Uterus (tissue), 2 donors: ENCODE measurements at regions not wholly inside any gene's neighbourhood (a gene's known extent, or its start where the extent isn't known, plus 50 kb on each side); places are given as distances from the start of the nearest gene placed in this dataset.

Experiments
- POLR2A ChIP-seq, 2 donors: fragments of 450-650 bp; IDR thresholded peaks; one replicate each; pipeline ENCODE4 v1.6.1; 2016; ENCODE audit warnings: antibody characterized with exemption in 2 of 2, mild to moderate bottlenecking in 1 of 2, moderate library complexity in 1 of 2
- TF ChIP-seq, protein P1 (sequence below), 4 experiments: fragments of 200-600 bp in 2 of 4; fragments of 450-650 bp in 2 of 4; sonication (generic) in 2 of 4; IDR thresholded peaks; one replicate each; pipeline ENCODE4 v1.5.1; 2016 to 2019; ENCODE audit warnings: antibody characterized with exemption in 4 of 4, mild to moderate bottlenecking in 2 of 4, moderate library complexity in 1 of 4

DNA sequence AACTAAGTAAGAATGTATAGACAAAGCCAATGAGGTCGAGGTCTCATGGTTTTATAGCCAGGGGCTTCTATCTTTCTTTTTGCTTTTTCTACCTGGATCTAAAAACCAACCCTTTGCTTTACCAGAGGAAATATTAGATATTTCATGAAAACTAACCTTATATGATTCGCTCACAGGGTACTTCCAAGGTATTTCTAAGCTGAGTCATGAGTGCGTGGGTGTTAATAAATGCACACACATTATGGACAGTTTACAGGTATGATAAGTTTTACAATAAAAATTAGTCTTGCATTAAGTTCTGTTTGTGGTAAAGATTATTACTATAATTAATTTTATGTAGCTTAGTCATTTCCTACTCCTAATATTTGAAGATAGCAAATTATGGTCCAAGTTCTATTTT is 217.2 kb downstream of the CHRM3 start:
- TF ChIP-seq POLR2A (IDR thresholded peaks at IDR 0.05): no peak
- TF ChIP-seq, protein P1, sequence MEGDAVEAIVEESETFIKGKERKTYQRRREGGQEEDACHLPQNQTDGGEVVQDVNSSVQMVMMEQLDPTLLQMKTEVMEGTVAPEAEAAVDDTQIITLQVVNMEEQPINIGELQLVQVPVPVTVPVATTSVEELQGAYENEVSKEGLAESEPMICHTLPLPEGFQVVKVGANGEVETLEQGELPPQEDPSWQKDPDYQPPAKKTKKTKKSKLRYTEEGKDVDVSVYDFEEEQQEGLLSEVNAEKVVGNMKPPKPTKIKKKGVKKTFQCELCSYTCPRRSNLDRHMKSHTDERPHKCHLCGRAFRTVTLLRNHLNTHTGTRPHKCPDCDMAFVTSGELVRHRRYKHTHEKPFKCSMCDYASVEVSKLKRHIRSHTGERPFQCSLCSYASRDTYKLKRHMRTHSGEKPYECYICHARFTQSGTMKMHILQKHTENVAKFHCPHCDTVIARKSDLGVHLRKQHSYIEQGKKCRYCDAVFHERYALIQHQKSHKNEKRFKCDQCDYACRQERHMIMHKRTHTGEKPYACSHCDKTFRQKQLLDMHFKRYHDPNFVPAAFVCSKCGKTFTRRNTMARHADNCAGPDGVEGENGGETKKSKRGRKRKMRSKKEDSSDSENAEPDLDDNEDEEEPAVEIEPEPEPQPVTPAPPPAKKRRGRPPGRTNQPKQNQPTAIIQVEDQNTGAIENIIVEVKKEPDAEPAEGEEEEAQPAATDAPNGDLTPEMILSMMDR (IDR thresholded peaks at IDR 0.05): no peak
